ENCODE measurements at regions not wholly inside any gene's neighbourhood (a gene's known extent, or its start where the extent isn't known, plus 50 kb on each side); places are given as distances from the start of the nearest gene placed in this dataset.
A peak's percentile ranks its signal among the peaks of the same experiment; 100 is the strongest.

DNA sequence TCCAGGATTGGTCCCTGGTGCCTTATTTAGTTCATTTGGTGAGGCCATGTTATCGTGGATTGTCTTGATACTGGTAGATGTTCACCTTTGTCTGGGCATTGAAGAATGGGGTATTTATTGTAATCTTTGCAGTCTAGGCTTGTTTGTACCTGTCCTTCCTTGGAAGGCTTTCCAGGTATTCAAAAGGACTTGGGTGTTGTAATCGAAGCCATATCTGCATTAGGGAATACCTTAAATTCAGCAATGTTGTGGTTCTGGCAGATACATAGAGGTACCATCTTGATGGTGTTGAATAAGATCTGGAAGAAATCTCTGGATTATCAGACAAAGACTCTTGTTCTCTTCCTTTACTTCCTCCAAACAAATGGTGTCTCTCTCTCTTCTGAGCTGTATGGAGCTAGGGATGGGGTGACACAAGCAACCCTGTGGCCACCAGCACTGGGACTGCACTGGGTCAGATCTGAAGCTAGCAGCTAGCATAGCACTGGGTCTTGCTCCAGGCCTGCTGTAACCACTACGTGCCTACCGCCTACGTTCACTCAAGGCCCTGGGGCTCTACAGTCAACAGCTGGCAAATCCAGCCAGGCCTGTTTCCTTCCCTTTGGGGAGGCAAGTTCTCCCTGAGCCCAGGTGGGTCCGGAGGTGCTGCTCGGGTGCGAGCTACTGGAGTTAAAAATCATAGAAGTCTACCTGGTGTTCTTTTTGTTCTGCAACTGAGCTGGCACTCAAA lies 261.1 kb upstream of the CITED2 start:
- TF ChIP-seq, protein P1, sequence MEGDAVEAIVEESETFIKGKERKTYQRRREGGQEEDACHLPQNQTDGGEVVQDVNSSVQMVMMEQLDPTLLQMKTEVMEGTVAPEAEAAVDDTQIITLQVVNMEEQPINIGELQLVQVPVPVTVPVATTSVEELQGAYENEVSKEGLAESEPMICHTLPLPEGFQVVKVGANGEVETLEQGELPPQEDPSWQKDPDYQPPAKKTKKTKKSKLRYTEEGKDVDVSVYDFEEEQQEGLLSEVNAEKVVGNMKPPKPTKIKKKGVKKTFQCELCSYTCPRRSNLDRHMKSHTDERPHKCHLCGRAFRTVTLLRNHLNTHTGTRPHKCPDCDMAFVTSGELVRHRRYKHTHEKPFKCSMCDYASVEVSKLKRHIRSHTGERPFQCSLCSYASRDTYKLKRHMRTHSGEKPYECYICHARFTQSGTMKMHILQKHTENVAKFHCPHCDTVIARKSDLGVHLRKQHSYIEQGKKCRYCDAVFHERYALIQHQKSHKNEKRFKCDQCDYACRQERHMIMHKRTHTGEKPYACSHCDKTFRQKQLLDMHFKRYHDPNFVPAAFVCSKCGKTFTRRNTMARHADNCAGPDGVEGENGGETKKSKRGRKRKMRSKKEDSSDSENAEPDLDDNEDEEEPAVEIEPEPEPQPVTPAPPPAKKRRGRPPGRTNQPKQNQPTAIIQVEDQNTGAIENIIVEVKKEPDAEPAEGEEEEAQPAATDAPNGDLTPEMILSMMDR (IDR thresholded peaks at IDR 0.05; ENCODE audit: poor library complexity, severe bottlenecking) = no peak
- Histone ChIP-seq H3K36me3 (ENCODE audit: low read depth) (no peaks in the 10 kb centered on the region), H3K4me3 (ENCODE audit: severe bottlenecking) (no peak overlapping the region), H3K4me1 (ENCODE audit: insufficient read depth, poor library complexity, severe bottlenecking) (peaks cover 4% of the 10 kb centered on the region), H3K27me3 (ENCODE audit: insufficient read depth, poor library complexity, severe bottlenecking) (no peaks in the 10 kb centered on the region), H3K27ac (ENCODE audit: poor library complexity, severe bottlenecking) (no peak overlapping the region), H3K9me3 (ENCODE audit: severe bottlenecking) (no peaks in the 10 kb centered on the region)
- no peak for DNase-seq (ENCODE audit: low spot score)
- peak; percentile 41; the same call in 2 of the 3 replicates for ATAC-seq (ENCODE audit: low read depth)

DNA sequence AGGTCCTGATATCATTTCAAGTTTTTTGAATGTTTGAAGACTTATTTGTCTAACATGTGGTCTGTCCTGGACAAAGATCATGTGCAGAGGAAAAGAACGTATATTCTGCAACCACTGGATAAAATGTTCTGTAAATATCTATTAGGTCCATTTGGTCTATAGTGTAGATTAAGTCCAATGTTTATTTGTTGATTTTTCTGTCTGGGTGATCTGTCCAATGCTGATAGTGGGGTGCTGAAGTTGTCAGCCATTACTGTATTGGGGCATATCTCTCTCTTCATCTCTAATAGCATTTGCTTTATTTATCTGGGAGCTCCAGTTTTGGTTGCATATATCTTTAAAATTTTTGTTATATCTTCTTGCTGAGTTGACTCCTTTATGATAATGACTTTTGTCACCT lies 258.4 kb upstream of the CITED2 start:
- Histone ChIP-seq H3K27me3 (ENCODE audit: insufficient read depth, poor library complexity, severe bottlenecking) (no peaks in the 10 kb centered on the region), H3K27ac (ENCODE audit: poor library complexity, severe bottlenecking) (no peak overlapping the region), H3K4me1 (ENCODE audit: insufficient read depth, poor library complexity, severe bottlenecking) (peaks cover 4% of the 10 kb centered on the region), H3K9me3 (ENCODE audit: severe bottlenecking) (no peaks in the 10 kb centered on the region), H3K4me3 (ENCODE audit: severe bottlenecking) (no peak overlapping the region), H3K36me3 (ENCODE audit: low read depth) (no peaks in the 10 kb centered on the region)
- DNase-seq (ENCODE audit: low spot score) (no peak), ATAC-seq (ENCODE audit: low read depth) (no peak)
- TF ChIP-seq, protein P1 (IDR thresholded peaks at IDR 0.05; ENCODE audit: poor library complexity, severe bottlenecking) = no peak

DNA sequence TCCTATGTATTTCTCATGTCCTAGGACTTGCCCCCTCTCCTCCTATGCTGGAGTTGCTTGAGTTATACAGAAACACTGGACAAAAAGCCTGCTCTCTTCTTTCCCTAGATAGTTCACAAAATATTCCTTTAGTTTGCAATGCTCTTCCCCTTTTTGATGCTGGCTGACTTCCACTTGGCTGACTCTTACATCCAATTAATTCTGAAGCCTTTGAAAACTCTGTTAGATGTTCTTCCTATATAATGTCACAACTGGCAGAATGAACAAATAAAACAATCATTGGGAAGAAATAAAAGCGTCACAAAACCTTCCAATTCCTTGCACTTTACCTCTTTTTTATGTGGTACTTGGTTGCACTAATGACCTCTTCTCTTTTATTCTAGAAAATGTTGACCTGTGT lies 253.8 kb upstream of the CITED2 start:
- no peaks in the 10 kb centered on the region for H3K27me3 ChIP-seq (ENCODE audit: insufficient read depth, poor library complexity, severe bottlenecking)
- H3K9me3 ChIP-seq (ENCODE audit: severe bottlenecking) = no peaks in the 10 kb centered on the region
- H3K27ac ChIP-seq (ENCODE audit: poor library complexity, severe bottlenecking) = no peak overlapping the region
- H3K4me3 ChIP-seq (ENCODE audit: severe bottlenecking) = no peak overlapping the region
- no peak for ATAC-seq (ENCODE audit: low read depth)
- H3K4me1 ChIP-seq (ENCODE audit: insufficient read depth, poor library complexity, severe bottlenecking) = no peaks in the 10 kb centered on the region
- no peak for DNase-seq (ENCODE audit: low spot score)
- no peaks in the 10 kb centered on the region for H3K36me3 ChIP-seq (ENCODE audit: low read depth)
- TF ChIP-seq, protein P1 (IDR thresholded peaks at IDR 0.05; ENCODE audit: poor library complexity, severe bottlenecking) = no peak

DNA sequence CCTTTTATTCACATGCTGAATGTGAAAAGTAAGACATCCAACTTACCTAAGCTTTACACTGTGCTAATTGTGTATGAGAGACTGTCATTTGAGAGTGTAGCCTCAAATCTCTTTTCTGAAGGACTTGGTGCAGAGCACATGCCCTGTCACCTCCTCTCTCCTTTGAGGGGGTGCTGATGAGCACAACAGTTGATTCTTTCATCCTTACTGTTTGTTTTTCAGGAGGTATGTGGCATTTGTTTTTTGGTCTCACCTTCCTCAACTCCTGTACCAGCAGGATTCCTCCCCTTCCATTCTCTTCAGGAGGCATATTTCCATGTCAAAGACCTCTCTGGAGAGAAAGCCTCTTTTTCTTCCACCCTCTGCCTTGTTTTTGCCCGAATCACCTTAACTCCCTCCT lies 252.6 kb upstream of the CITED2 start:
- Histone ChIP-seq H3K27me3 (ENCODE audit: insufficient read depth, poor library complexity, severe bottlenecking) (no peaks in the 10 kb centered on the region), H3K27ac (ENCODE audit: poor library complexity, severe bottlenecking) (no peak overlapping the region), H3K4me3 (ENCODE audit: severe bottlenecking) (no peak overlapping the region), H3K9me3 (ENCODE audit: severe bottlenecking) (no peaks in the 10 kb centered on the region), H3K36me3 (ENCODE audit: low read depth) (no peaks in the 10 kb centered on the region), H3K4me1 (ENCODE audit: insufficient read depth, poor library complexity, severe bottlenecking) (no peaks in the 10 kb centered on the region)
- no peak for ATAC-seq (ENCODE audit: low read depth)
- DNase-seq (ENCODE audit: low spot score) = no peak
- TF ChIP-seq, protein P1 (IDR thresholded peaks at IDR 0.05; ENCODE audit: poor library complexity, severe bottlenecking) = no peak

Data from RWPE2 (cell line).